BJ (cell line): ENCODE measurements at regions not wholly inside any gene's neighbourhood (a gene's known extent, or its start where the extent isn't known, plus 50 kb on each side); places are given as distances from the start of the nearest gene placed in this dataset.

Experiments
- CTCF ChIA-PET: fragments of 350-600 bp; formaldehyde crosslinking; extraction: SDS; loops from one replicate; lab custom pipeline; 2021; ENCODE audit warnings: antibody characterized with exemption, inconsistent platforms; lab: Yijun Ruan, JAX
- POLR2A ChIA-PET: fragments of 300-600 bp; sonication (Branson Sonifier 250); formaldehyde crosslinking; extraction: SDS; loops from one replicate; lab custom pipeline; 2021; ENCODE audit warnings: antibody characterized with exemption; lab: Charles Lee
- DNase-seq: peaks from one replicate; pipeline ENCODE4 v3.0.0-alpha.2; 2011; ENCODE audit warnings: low read depth
- H3K27me3 ChIP-seq: 2 replicates; pipeline ENCODE4 v1.6.0; 2011; ENCODE audit warnings: low read length; ENCODE audit not compliant: control insufficient read depth, insufficient read depth
- H3K36me3 ChIP-seq: 2 replicates; pipeline ENCODE4 v1.5.1; 2011; ENCODE audit warnings: low read length; ENCODE audit not compliant: control insufficient read depth, insufficient read depth
- H3K4me3 ChIP-seq: 2 replicates; pipeline ENCODE4 v1.5.1; 2011; ENCODE audit warnings: low read depth, mild to moderate bottlenecking, control low read depth, low read length
- TF ChIP-seq, protein P1 (sequence below): IDR thresholded peaks from 2 replicates; pipeline ENCODE4 v1.5.1; 2011; ENCODE audit warnings: low read depth, mild to moderate bottlenecking, control low read depth, inconsistent platforms, low read length, moderate library complexity; ENCODE audit not compliant: insufficient read depth

DNA sequence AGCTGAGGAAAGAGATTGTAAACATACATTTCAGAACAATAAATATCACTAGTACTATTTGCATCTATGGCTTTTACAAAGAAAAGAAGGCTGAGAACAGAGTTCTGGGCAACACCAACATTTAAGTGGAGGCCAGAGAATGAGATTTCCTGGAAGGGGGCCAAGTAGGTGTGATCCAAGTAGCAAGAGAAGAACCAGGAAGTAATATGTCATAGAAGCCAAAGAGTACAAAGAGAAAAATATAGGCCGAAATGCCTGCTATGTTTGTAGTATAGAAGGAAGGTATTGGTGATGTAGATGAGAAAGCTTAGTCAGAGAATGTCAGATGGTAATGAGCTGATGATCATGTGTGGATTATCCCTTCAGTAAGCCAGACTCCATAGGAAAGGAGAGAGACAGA, 94.5 kb downstream of the PERP start:
- ChIA-PET CTCF (interaction anchor here (0.8 to 0.9 kb wide), 2 partner anchors 8 to 10 kb away, joined by 3 read pairs; no protein-coding TSS in a partner anchor), POLR2A (no interaction called here)
- no peaks in the 10 kb centered on the region for H3K36me3 ChIP-seq
- no peak for DNase-seq
- TF ChIP-seq, protein P1, sequence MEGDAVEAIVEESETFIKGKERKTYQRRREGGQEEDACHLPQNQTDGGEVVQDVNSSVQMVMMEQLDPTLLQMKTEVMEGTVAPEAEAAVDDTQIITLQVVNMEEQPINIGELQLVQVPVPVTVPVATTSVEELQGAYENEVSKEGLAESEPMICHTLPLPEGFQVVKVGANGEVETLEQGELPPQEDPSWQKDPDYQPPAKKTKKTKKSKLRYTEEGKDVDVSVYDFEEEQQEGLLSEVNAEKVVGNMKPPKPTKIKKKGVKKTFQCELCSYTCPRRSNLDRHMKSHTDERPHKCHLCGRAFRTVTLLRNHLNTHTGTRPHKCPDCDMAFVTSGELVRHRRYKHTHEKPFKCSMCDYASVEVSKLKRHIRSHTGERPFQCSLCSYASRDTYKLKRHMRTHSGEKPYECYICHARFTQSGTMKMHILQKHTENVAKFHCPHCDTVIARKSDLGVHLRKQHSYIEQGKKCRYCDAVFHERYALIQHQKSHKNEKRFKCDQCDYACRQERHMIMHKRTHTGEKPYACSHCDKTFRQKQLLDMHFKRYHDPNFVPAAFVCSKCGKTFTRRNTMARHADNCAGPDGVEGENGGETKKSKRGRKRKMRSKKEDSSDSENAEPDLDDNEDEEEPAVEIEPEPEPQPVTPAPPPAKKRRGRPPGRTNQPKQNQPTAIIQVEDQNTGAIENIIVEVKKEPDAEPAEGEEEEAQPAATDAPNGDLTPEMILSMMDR = no peak
- H3K27me3 ChIP-seq = 0 out of 2 replicates have a peak, but pooled peaks cover 2% of the 10 kb centered on the region
- no peak overlapping the region for H3K4me3 ChIP-seq

DNA sequence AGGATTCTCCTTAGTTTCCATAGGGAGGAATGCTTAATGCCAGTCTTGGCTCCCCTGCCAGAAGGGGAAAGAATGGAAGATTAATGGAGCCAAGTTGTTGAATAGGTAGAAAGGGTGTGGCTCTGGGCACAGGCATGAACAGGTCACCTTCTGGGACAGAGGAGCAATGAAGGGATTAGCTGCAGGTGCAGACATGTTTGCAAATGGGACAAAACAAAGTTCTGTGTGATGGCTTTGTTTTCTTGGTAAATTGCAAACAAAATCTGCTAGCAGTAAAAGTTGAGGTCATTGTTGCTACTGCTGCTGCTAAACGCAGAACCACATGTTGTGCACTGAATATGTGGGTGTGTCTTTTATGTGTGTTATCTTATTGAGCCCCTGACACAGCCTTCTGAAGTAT, 93.3 kb downstream of the PERP start:
- ChIA-PET POLR2A (no interaction called here), CTCF (interaction anchor here (0.8 kb wide), 1 partner anchor 96 kb away, joined by 3 read pairs; no protein-coding TSS in a partner anchor)
- Histone ChIP-seq H3K36me3 (no peaks in the 10 kb centered on the region), H3K27me3 (no peaks in the 10 kb centered on the region), H3K4me3 (no peak overlapping the region)
- TF ChIP-seq, protein P1 = no peak
- no peak for DNase-seq

DNA sequence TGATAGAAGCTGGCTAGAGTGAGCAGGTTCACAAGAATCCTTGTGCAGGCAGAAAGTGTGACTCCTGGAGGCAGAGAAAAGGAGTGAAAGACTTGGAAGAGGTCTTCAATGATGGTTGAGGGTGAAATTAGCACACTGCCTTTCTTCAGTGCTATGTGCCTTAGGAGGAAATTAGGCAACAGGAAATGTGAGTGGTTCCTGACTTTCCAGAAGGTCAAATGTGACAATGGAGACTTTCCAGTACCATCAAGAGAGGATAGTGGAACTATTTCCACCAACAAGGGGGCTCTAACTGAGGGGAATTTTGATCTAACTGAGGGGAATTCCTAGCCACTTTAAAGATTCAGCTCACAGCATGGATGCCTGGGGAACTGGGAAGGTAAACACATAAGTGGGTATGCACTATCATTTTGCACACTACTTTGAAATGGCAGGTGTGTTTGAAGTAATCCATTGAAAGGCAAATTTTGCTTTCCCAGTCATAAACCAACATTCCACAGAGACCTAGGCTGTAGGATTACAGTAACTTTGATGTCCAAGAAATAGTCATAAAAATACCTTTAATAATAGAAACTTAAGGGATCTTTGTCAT, 90.0 kb downstream of the PERP start:
- TF ChIP-seq, protein P1 = no peak
- ChIA-PET POLR2A (no interaction called here), CTCF (interaction anchor here (1.0 to 2.1 kb wide), 3 partner anchors 10 to 92 kb away, joined by 5 to 13 read pairs (median 5); no protein-coding TSS in a partner anchor)
- no peak for DNase-seq
- Histone ChIP-seq H3K4me3 (no peak overlapping the region), H3K36me3 (no peaks in the 10 kb centered on the region), H3K27me3 (no peaks in the 10 kb centered on the region)

DNA sequence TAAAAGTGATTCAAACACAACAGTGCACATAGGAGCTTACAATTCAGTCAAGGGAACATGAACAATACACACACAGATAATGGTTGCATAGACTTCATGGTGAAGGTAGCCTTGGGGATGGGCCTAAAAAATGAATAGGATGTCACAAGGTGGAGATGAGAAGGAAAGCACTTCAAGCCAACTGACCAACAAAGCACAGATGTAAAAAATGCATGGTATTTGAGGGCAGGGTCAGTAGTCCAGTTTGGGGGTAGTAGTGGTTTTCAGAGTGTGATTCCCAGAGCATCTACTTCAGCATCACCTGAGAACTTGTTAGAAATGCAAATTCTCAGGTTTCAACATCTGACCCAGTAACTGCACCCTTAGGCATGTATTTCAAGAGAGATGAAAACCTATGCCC, 88.9 kb downstream of the PERP start:
- CTCF ChIA-PET = interaction anchor here (1.0 kb wide), 1 partner anchor 12 kb away, joined by 3 read pairs; no protein-coding TSS in a partner anchor
- Histone ChIP-seq H3K36me3 (no peaks in the 10 kb centered on the region), H3K4me3 (no peak overlapping the region), H3K27me3 (no peaks in the 10 kb centered on the region)
- TF ChIP-seq, protein P1 = no peak
- POLR2A ChIA-PET = no interaction called here
- no peak for DNase-seq

DNA sequence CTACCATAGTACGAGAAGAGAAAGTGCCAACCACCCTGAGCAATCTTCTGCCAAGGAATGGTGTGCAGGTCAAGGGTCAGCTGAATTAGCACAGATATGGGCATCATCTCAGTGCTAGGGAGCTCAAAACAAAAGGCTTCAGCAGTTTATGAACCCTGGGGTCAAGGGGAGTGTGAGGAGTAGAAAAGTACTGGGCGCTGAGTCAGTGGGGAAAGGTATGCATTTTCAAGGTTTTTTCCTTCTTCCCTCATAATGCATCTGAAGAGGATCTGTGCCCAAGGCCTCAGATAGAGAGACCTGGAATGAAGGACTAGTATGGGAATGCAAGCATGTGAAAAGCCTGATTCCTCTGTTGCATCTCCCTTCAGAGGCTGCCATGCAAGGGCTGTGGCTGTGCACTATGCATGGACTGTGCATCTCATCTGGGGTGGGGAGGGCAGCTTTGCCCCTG, 81.7 kb downstream of the PERP start:
- ChIA-PET POLR2A (no interaction called here), CTCF (interaction anchor here (3.0 kb wide), 1 partner anchor 19 kb away, joined by 11 read pairs; no protein-coding TSS in a partner anchor)
- Histone ChIP-seq H3K36me3 (no peaks in the 10 kb centered on the region), H3K27me3 (no peaks in the 10 kb centered on the region), H3K4me3 (no peak overlapping the region)
- DNase-seq = no peak
- TF ChIP-seq, protein P1 = no peak
